DOHH2 (cell line): ENCODE measurements at regions not wholly inside any gene's neighbourhood (a gene's known extent, or its start where the extent isn't known, plus 50 kb on each side); places are given as distances from the start of the nearest gene placed in this dataset.

Experiments
- H3F3A ChIP-seq: fragments of 200-600 bp; sonication (generic), shearing (Covaris generic); 2 replicates; pipeline ENCODE4 v1.6.0; 2016; ENCODE audit warnings: antibody characterized with exemption, mild to moderate bottlenecking; ENCODE audit not compliant: control insufficient read depth, insufficient read depth
- H3K27ac ChIP-seq: fragments of 200-600 bp; sonication (generic); 2 replicates; pipeline ENCODE4 v1.5.1; 2014; ENCODE audit warnings: low read depth, mild to moderate bottlenecking, low read length, moderate library complexity
- H3K27me3 ChIP-seq: fragments of 200-600 bp; sonication (generic); 2 replicates; pipeline ENCODE4 v1.6.1; 2014; ENCODE audit warnings: mild to moderate bottlenecking, low read length, mixed read lengths; ENCODE audit not compliant: control insufficient read depth
- H3K36me3 ChIP-seq: fragments of 200-600 bp; sonication (generic); 2 replicates; pipeline ENCODE4 v1.6.1; 2014; ENCODE audit warnings: mild to moderate bottlenecking, low read length, moderate library complexity, mixed read lengths; ENCODE audit not compliant: control insufficient read depth
- H3K4me1 ChIP-seq: fragments of 200-600 bp; sonication (generic); 2 replicates; pipeline ENCODE4 v1.6.1; 2014; ENCODE audit warnings: mild to moderate bottlenecking, low read length, mixed read lengths; ENCODE audit not compliant: control insufficient read depth
- H3K4me2 ChIP-seq: fragments of 200-600 bp; sonication (generic); 2 replicates; pipeline ENCODE4 v1.6.0; 2014; ENCODE audit warnings: mild to moderate bottlenecking, low read length, moderate library complexity
- H3K4me3 ChIP-seq: fragments of 200-600 bp; sonication (generic); 2 replicates; pipeline ENCODE4 v1.5.1; 2014; ENCODE audit warnings: mild to moderate bottlenecking, low read length, mixed read lengths
- H3K79me2 ChIP-seq: fragments of 200-600 bp; sonication (generic); 2 replicates; pipeline ENCODE4 v1.6.1; 2014; ENCODE audit warnings: mild to moderate bottlenecking, low read length, mixed read lengths; ENCODE audit not compliant: control insufficient read depth
- H3K9me2 ChIP-seq: fragments of 200-600 bp; sonication (generic); replicated peaks from 2 replicates; pipeline ENCODE4 v1.6.1; 2014; ENCODE audit warnings: mild to moderate bottlenecking, low read length, mixed read lengths; ENCODE audit not compliant: control insufficient read depth
- H3K9me3 ChIP-seq: fragments of 200-600 bp; sonication (generic); 2 replicates; pipeline ENCODE4 v1.6.1; 2014; ENCODE audit warnings: antibody characterized with exemption, low read length, mixed read lengths; ENCODE audit not compliant: control insufficient read depth, insufficient read depth
- H4K20me1 ChIP-seq: fragments of 200-600 bp; sonication (generic); 2 replicates; pipeline ENCODE4 v1.6.0; 2014; ENCODE audit warnings: low read depth, mild to moderate bottlenecking, antibody characterized with exemption, low read length, moderate library complexity; ENCODE audit not compliant: control insufficient read depth, insufficient read depth
- CTCF ChIP-seq: fragments of 200-600 bp; sonication (generic); IDR thresholded peaks from one replicate; pipeline ENCODE4 v1.5.1; 2014; ENCODE audit warnings: antibody characterized with exemption, mild to moderate bottlenecking, low read depth, low read length; ENCODE audit not compliant: poor library complexity, severe bottlenecking
- EZH2phosphoT487 ChIP-seq: fragments of 200-600 bp; sonication (generic); IDR thresholded peaks from 2 replicates; pipeline ENCODE4 v1.6.1; 2017; ENCODE audit warnings: borderline replicate concordance, mild to moderate bottlenecking, antibody characterized with exemption, low read length, moderate library complexity, mixed read lengths

- Histone ChIP-seq H3K9me2 (no peaks in the 10 kb centered on the region), H3K9me3 (no peaks in the 10 kb centered on the region), H3K27ac (no peak overlapping the region), H4K20me1 (no peaks in the 10 kb centered on the region), H3K27me3 (no peaks in the 10 kb centered on the region), H3K4me2 (no peak overlapping the region), H3F3A (no peaks in the 10 kb centered on the region), H3K36me3 (no peaks in the 10 kb centered on the region), H3K4me3 (no peak overlapping the region), H3K79me2 (no peaks in the 10 kb centered on the region), H3K4me1 (peaks cover 4% of the 10 kb centered on the region; the same call in 1 of the 2 replicates)
- TF ChIP-seq CTCF (no peak), EZH2phosphoT487 (no peak)
Observed at GRCh38 chr18:25814841-25815458, 275.5 kb downstream of the SS18 start.

- peaks cover 4% of the 10 kb centered on the region; the same call in 1 of the 2 replicates for H3K4me1 ChIP-seq
- H3K9me3 ChIP-seq = no peaks in the 10 kb centered on the region
- H3K9me2 ChIP-seq = no peaks in the 10 kb centered on the region
- TF ChIP-seq EZH2phosphoT487 (no peak), CTCF (no peak)
- no peak overlapping the region for H3K4me3 ChIP-seq
- H3K27ac ChIP-seq = no peak overlapping the region
- no peaks in the 10 kb centered on the region for H3K36me3 ChIP-seq
- no peaks in the 10 kb centered on the region for H3F3A ChIP-seq
- no peak overlapping the region for H3K4me2 ChIP-seq
- H3K27me3 ChIP-seq = no peaks in the 10 kb centered on the region
- H3K79me2 ChIP-seq = no peaks in the 10 kb centered on the region
- no peaks in the 10 kb centered on the region for H4K20me1 ChIP-seq
Observed at GRCh38 chr18:25813110-25813509, 277.3 kb downstream of the SS18 start.

GRCh38 chr18:25810736-25811135, 279.7 kb downstream of the SS18 start:
- Histone ChIP-seq H3K4me2 (no peak overlapping the region), H3K9me3 (no peaks in the 10 kb centered on the region), H3K79me2 (no peaks in the 10 kb centered on the region), H3K4me1 (peaks cover 4% of the 10 kb centered on the region; the same call in 1 of the 2 replicates), H3K27ac (no peak overlapping the region), H3K4me3 (no peak overlapping the region), H3K9me2 (no peaks in the 10 kb centered on the region), H4K20me1 (no peaks in the 10 kb centered on the region), H3K27me3 (no peaks in the 10 kb centered on the region), H3K36me3 (no peaks in the 10 kb centered on the region), H3F3A (no peaks in the 10 kb centered on the region)
- TF ChIP-seq EZH2phosphoT487 (no peak), CTCF (no peak)

- Histone ChIP-seq H3K9me2 (no peaks in the 10 kb centered on the region), H3K4me3 (no peak overlapping the region), H3K36me3 (no peaks in the 10 kb centered on the region), H3K79me2 (no peaks in the 10 kb centered on the region), H3K9me3 (no peaks in the 10 kb centered on the region), H3K4me2 (no peak overlapping the region), H3K27ac (no peak overlapping the region), H3K4me1 (no peaks in the 10 kb centered on the region), H3K27me3 (no peaks in the 10 kb centered on the region), H4K20me1 (no peaks in the 10 kb centered on the region), H3F3A (no peaks in the 10 kb centered on the region)
- TF ChIP-seq EZH2phosphoT487 (no peak), CTCF (no peak)
Observed at GRCh38 chr18:25805939-25806338, 284.5 kb downstream of the SS18 start.
